ENCODE measurements at regions not wholly inside any gene's neighbourhood (a gene's known extent, or its start where the extent isn't known, plus 50 kb on each side); places are given as distances from the start of the nearest gene placed in this dataset.

- no peak for TF ChIP-seq CTCF (IDR thresholded peaks at IDR 0.05; ENCODE audit: control extremely low read depth in 1 of 3, insufficient read depth in 1 of 3, low read depth in 1 of 3, low read length in 3 of 3)
- no peak for TF ChIP-seq YY1 (IDR thresholded peaks at IDR 0.05; ENCODE audit: low read depth, low read length)
These were observed 1041.2 kb upstream of the CDH2 start for GRCh38 chr18:29218091-29218490.
